AG09309 (cell line): ENCODE measurements at regions not wholly inside any gene's neighbourhood (a gene's known extent, or its start where the extent isn't known, plus 50 kb on each side); places are given as distances from the start of the nearest gene placed in this dataset.
A peak's percentile ranks its signal among the peaks of the same experiment; 100 is the strongest.
"Not testable (repeated sequence)": the region's sequence is repeated elsewhere in the genome, so short reads cannot be mapped to it uniquely, and the experiment has no call there.

Experiments
- DNase-seq: peaks from one replicate; pipeline ENCODE4 v3.0.0-alpha.2; 2010; ENCODE audit warnings: low read depth
- H3K4me3 ChIP-seq: 2 replicates; pipeline ENCODE4 v1.5.1; 2011; ENCODE audit warnings: mild to moderate bottlenecking, low read depth, low read length, moderate library complexity; ENCODE audit not compliant: control insufficient read depth
- CTCF ChIP-seq: IDR thresholded peaks from 2 replicates; pipeline ENCODE4 v1.5.1; 2011; ENCODE audit warnings: mild to moderate bottlenecking, low read depth, low read length, inconsistent platforms; ENCODE audit not compliant: insufficient read depth, control insufficient read depth; ENCODE audit errors: missing control alignments

GRCh38 chr3:34675383-34676120, 877.1 kb downstream of the PDCD6IP start:
- DNase-seq: no peak
- no peak overlapping the region for H3K4me3 ChIP-seq
- no peak for TF ChIP-seq CTCF

- no peak overlapping the region for H3K4me3 ChIP-seq
- no peak for TF ChIP-seq CTCF
- no peak for DNase-seq
Observed at GRCh38 chr3:34676436-34676835, 878.0 kb downstream of the PDCD6IP start.

- no peak for TF ChIP-seq CTCF
- no peak for DNase-seq
- H3K4me3 ChIP-seq: no peak overlapping the region
Observed at GRCh38 chr3:34678575-34678974, 880.1 kb downstream of the PDCD6IP start.

- not testable (repeated sequence) for DNase-seq, H3K4me3 ChIP-seq
Observed at GRCh38 chr3:34679055-34679454, 880.6 kb downstream of the PDCD6IP start.

GRCh38 chr3:34683851-34684250, 885.4 kb downstream of the PDCD6IP start:
- DNase-seq: peak; percentile 18
- TF ChIP-seq CTCF: peak; percentile 58
- H3K4me3 ChIP-seq: no peak overlapping the region

- TF ChIP-seq CTCF: no peak
- no peak overlapping the region for H3K4me3 ChIP-seq
- no peak for DNase-seq
Observed at GRCh38 chr3:34686541-34686940, 888.1 kb downstream of the PDCD6IP start.

- no peak overlapping the region for H3K4me3 ChIP-seq
- DNase-seq: no peak
- no peak for TF ChIP-seq CTCF
Observed at GRCh38 chr3:34687671-34688070, 889.2 kb downstream of the PDCD6IP start.
